HEK293 (cell line): ENCODE measurements at regions not wholly inside any gene's neighbourhood (a gene's known extent, or its start where the extent isn't known, plus 50 kb on each side); places are given as distances from the start of the nearest gene placed in this dataset.

ENCODE experiments used
- GLI4 ChIP-seq: fragments of 450-650 bp; formaldehyde crosslinking; IDR thresholded peaks from 2 replicates; pipeline ENCODE4 v1.5.1; 2016; ENCODE audit warnings: missing biosample characterization, missing genetic modification characterization
- KLF10 ChIP-seq: fragments of 450-650 bp; IDR thresholded peaks from 2 replicates; pipeline ENCODE4 v1.5.1; 2018; ENCODE audit warnings: missing biosample characterization, mild to moderate bottlenecking, missing genetic modification characterization
- TCF7L2 ChIP-seq: IDR thresholded peaks from 2 replicates; pipeline ENCODE4 v1.6.1; 2011; ENCODE audit warnings: low read depth, mild to moderate bottlenecking, inconsistent platforms, low read length, moderate library complexity, borderline replicate concordance
- YY1 ChIP-seq: fragments of 450-650 bp; formaldehyde crosslinking; IDR thresholded peaks from 2 replicates; pipeline ENCODE4 v1.5.1; 2018; ENCODE audit warnings: missing biosample characterization, missing genetic modification characterization
- ZBTB7A ChIP-seq: fragments of 450-650 bp; formaldehyde crosslinking; IDR thresholded peaks from 2 replicates; pipeline ENCODE4 v1.5.1; 2016; ENCODE audit warnings: low read depth, missing biosample characterization, missing genetic modification characterization
- ZNF48 ChIP-seq: fragments of 450-650 bp; formaldehyde crosslinking; IDR thresholded peaks from 2 replicates; pipeline ENCODE4 v1.5.1; 2016; ENCODE audit warnings: missing biosample characterization, missing genetic modification characterization
- ZNF558 ChIP-seq: fragments of 450-650 bp; formaldehyde crosslinking; IDR thresholded peaks from 2 replicates; pipeline ENCODE4 v1.5.1; 2016; ENCODE audit warnings: missing biosample characterization, missing genetic modification characterization
- ZNF768 ChIP-seq: fragments of 450-650 bp; formaldehyde crosslinking; IDR thresholded peaks from 2 replicates; pipeline ENCODE4 v1.5.1; 2018; ENCODE audit warnings: missing biosample characterization, mild to moderate bottlenecking, missing genetic modification characterization
- TF ChIP-seq, protein P1 (sequence below): sonication (generic); formaldehyde crosslinking; IDR thresholded peaks from 2 replicates; pipeline ENCODE4 v1.8.1; 2022; ENCODE audit warnings: mild to moderate bottlenecking, moderate library complexity, missing genetic modification reagents
- TF ChIP-seq, protein P2 (sequence below): fragments of 450-650 bp; formaldehyde crosslinking; IDR thresholded peaks from 2 replicates; pipeline ENCODE4 v1.5.1; 2016; ENCODE audit warnings: missing biosample characterization, missing genetic modification characterization
- TF ChIP-seq, protein P3 (sequence below): fragments of 450-650 bp; formaldehyde crosslinking; IDR thresholded peaks from 2 replicates; pipeline ENCODE4 v1.5.1; 2016; ENCODE audit warnings: missing biosample characterization, missing genetic modification characterization
- TF ChIP-seq, protein P4 (sequence below): fragments of 450-650 bp; formaldehyde crosslinking; IDR thresholded peaks from 2 replicates; pipeline ENCODE4 v1.5.1; 2016; ENCODE audit warnings: missing biosample characterization, missing genetic modification characterization

DNA sequence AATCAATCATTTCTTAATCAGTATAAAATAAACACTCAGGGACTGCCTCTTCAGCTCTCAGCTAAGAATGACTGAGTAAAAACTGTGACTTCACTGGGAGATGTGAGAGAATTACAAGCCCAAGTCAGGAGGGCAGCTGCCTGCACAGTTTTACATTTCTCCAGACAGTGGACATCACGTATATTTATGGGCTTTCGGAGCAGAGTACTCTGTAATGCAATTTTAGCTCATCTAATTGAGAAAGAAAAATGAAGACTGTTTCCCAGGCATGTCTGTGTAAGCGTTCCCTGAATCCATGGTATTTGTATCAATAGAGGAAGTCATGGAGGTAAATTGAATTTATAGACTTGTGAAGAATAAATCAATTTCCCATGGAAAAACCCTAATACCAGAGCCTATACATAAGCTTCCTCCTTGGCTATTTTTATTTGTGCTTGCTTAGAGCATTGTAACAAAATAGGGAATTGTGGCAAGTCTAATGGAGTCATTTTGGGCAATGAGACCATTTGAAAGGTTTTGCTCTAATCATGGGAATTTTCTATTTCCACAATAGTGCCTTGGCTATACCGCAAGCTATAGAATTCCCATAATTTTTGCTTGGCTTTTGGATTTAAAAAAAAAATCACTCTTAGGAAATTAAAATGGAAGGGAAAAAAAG, 87.2 kb downstream of the SLC5A7 start:
- TF ChIP-seq ZNF768 (tag by site-specific recombination) = no peak
- TF ChIP-seq, protein P1, sequence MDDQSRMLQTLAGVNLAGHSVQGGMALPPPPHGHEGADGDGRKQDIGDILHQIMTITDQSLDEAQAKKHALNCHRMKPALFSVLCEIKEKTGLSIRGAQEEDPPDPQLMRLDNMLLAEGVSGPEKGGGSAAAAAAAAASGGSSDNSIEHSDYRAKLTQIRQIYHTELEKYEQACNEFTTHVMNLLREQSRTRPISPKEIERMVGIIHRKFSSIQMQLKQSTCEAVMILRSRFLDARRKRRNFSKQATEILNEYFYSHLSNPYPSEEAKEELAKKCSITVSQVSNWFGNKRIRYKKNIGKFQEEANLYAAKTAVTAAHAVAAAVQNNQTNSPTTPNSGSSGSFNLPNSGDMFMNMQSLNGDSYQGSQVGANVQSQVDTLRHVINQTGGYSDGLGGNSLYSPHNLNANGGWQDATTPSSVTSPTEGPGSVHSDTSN (CRISPR knock-in tag) = no peak
- TF ChIP-seq, protein P2, sequence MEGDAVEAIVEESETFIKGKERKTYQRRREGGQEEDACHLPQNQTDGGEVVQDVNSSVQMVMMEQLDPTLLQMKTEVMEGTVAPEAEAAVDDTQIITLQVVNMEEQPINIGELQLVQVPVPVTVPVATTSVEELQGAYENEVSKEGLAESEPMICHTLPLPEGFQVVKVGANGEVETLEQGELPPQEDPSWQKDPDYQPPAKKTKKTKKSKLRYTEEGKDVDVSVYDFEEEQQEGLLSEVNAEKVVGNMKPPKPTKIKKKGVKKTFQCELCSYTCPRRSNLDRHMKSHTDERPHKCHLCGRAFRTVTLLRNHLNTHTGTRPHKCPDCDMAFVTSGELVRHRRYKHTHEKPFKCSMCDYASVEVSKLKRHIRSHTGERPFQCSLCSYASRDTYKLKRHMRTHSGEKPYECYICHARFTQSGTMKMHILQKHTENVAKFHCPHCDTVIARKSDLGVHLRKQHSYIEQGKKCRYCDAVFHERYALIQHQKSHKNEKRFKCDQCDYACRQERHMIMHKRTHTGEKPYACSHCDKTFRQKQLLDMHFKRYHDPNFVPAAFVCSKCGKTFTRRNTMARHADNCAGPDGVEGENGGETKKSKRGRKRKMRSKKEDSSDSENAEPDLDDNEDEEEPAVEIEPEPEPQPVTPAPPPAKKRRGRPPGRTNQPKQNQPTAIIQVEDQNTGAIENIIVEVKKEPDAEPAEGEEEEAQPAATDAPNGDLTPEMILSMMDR (tag by site-specific recombination) = no peak
- TF ChIP-seq ZNF558 (tag by site-specific recombination) = no peak
- TF ChIP-seq, protein P3, sequence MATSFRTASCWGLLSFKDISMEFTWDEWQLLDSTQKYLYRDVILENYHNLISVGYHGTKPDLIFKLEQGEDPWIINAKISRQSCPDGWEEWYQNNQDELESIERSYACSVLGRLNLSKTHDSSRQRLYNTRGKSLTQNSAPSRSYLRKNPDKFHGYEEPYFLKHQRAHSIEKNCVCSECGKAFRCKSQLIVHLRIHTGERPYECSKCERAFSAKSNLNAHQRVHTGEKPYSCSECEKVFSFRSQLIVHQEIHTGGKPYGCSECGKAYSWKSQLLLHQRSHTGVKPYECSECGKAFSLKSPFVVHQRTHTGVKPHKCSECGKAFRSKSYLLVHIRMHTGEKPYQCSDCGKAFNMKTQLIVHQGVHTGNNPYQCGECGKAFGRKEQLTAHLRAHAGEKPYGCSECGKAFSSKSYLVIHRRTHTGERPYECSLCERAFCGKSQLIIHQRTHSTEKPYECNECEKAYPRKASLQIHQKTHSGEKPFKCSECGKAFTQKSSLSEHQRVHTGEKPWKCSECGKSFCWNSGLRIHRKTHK (tag by site-specific recombination) = no peak
- no peak for TF ChIP-seq ZNF48 (tag by site-specific recombination)
- no peak for TF ChIP-seq GLI4 (tag by site-specific recombination)
- TF ChIP-seq, protein P4, sequence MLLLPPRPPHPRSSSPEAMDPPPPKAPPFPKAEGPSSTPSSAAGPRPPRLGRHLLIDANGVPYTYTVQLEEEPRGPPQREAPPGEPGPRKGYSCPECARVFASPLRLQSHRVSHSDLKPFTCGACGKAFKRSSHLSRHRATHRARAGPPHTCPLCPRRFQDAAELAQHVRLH (tag by site-specific recombination) = no peak
- TF ChIP-seq KLF10 (tag by site-specific recombination) = no peak
- no peak for TF ChIP-seq ZBTB7A (tag by site-specific recombination)
- TF ChIP-seq YY1 (tag by site-specific recombination) = no peak
- no peak for TF ChIP-seq TCF7L2
